HCT116 (cell line): ENCODE measurements at regions not wholly inside any gene's neighbourhood (a gene's known extent, or its start where the extent isn't known, plus 50 kb on each side); places are given as distances from the start of the nearest gene placed in this dataset.

Experiments used
- ATAC-seq: fragments of 200-7000 bp; cut with Tn5 transposase; 2 replicates; pipeline ENCODE4 v1.9.1; 2020; ENCODE audit warnings: mild to moderate bottlenecking, moderate library complexity
- BruUV-seq: library from RNA; stranded (reverse); fragments of 400-500 nt; replicated peaks from 2 replicates; lab custom pipeline; 2021; lab: Mats Ljungman, UMichigan
- CTCF ChIA-PET: fragments of 300-600 bp; sonication (Branson Sonifier 250); formaldehyde crosslinking; loops from one replicate; lab custom pipeline; 2021; ENCODE audit warnings: antibody characterized with exemption; lab: Charles Lee
- POLR2A ChIA-PET: fragments of 300-600, 350-600 bp; sonication (Branson Sonifier 250); formaldehyde crosslinking; loops from one replicate; lab custom pipeline; 2021; ENCODE audit warnings: antibody characterized with exemption; lab: Charles Lee
- RAD21 ChIA-PET, 2 experiments: fragments of 300-600 bp; sonication (Branson Sonifier 250); formaldehyde crosslinking; loops; one replicate each; lab custom pipeline; 2023; ENCODE audit warnings: low total read pairs in 2 of 2; ENCODE audit not compliant: uncharacterized antibody in 2 of 2, unreplicated experiment in 2 of 2, low non-redundant PET in 1 of 2; lab: Charles Lee
- DNase-seq: peaks from one replicate; pipeline ENCODE4 v3.0.0-alpha.2; 2010; ENCODE audit warnings: low read depth, low spot score
- H2AFZ ChIP-seq: fragments of 200-600 bp; shearing (Covaris generic), sonication (generic); 2 replicates; pipeline ENCODE4 v1.6.1; 2017; ENCODE audit warnings: low read depth, mixed run types, mixed read lengths, antibody characterized with exemption, low read length; ENCODE audit not compliant: poor library complexity, severe bottlenecking
- H3K27ac ChIP-seq: 2 replicates; pipeline ENCODE4 v1.5.1; 2012; ENCODE audit warnings: low read depth, low read length
- H3K27me3 ChIP-seq: fragments of 200-600 bp; sonication (generic); 2 replicates; pipeline ENCODE4 v1.6.1; 2016; ENCODE audit warnings: mixed run types, low read length, mixed read lengths; ENCODE audit not compliant: insufficient read depth
- H3K36me3 ChIP-seq, 2 experiments: fragments of 200-500 bp in 1 of 2; fragments of 200-600 bp in 1 of 2; sonication (Bioruptor generic) in 1 of 2; sonication (generic) in 1 of 2; 2 replicates each; pipeline versions ENCODE4 v1.5.1 to v1.6.1; 2014 to 2016; ENCODE audit warnings: low read length in 2 of 2, inconsistent platforms in 1 of 2, mixed read lengths in 1 of 2, mixed run types in 1 of 2; ENCODE audit not compliant: insufficient read depth in 2 of 2, control insufficient read depth in 1 of 2
- H3K4me1 ChIP-seq, 2 experiments: fragments of 200-600 bp in 1 of 2; sonication (generic) in 1 of 2; 2 replicates each; pipeline versions ENCODE4 v1.5.1 to v1.6.1; 2012 to 2017; ENCODE audit warnings: low read length in 2 of 2, inconsistent platforms in 1 of 2, mild to moderate bottlenecking in 1 of 2, mixed read lengths in 1 of 2, mixed run types in 1 of 2, moderate library complexity in 1 of 2; ENCODE audit not compliant: insufficient read depth in 2 of 2, control insufficient read depth in 1 of 2
- H3K4me2 ChIP-seq: fragments of 200-600 bp; sonication (generic); 2 replicates; pipeline ENCODE4 v1.6.1; 2017; ENCODE audit warnings: mixed run types, low read length, mixed read lengths
- H3K4me3 ChIP-seq, 2 experiments: fragments of 200-600 bp in 1 of 2; sonication (generic) in 1 of 2; replicated peaks in 1 of 2; 2 replicates each; pipeline ENCODE4 v1.5.1; 2011 to 2016; ENCODE audit warnings: low read length in 2 of 2, control low read depth in 1 of 2, low read depth in 1 of 2, mild to moderate bottlenecking in 1 of 2, mixed read lengths in 1 of 2, mixed run types in 1 of 2
- H3K79me2 ChIP-seq: fragments of 200-600 bp; sonication (generic); 2 replicates; pipeline ENCODE4 v1.6.1; 2017; ENCODE audit warnings: mild to moderate bottlenecking, mixed run types, low read length, moderate library complexity, mixed read lengths; ENCODE audit not compliant: insufficient read depth
- H3K9ac ChIP-seq: fragments of 200-600 bp; sonication (generic); 2 replicates; pipeline ENCODE4 v1.6.1; 2016; ENCODE audit warnings: low read length, mixed read lengths
- H3K9me2 ChIP-seq: fragments of 200-600 bp; sonication (generic), shearing (Covaris generic); 2 replicates; pipeline ENCODE4 v1.6.1; 2017; ENCODE audit warnings: mixed run types, mild to moderate bottlenecking, moderate library complexity; ENCODE audit not compliant: insufficient read depth
- H3K9me3 ChIP-seq, 2 experiments: fragments of 200-500 bp in 1 of 2; fragments of 200-600 bp in 1 of 2; sonication (Bioruptor generic) in 1 of 2; sonication (generic) in 1 of 2; 2 replicates each; pipeline ENCODE4 v1.6.1; 2014 to 2017; ENCODE audit warnings: low read length in 2 of 2, mixed read lengths in 2 of 2, inconsistent platforms in 1 of 2, low read depth in 1 of 2, mild to moderate bottlenecking in 1 of 2, mixed run types in 1 of 2, moderate library complexity in 1 of 2; ENCODE audit not compliant: control insufficient read depth in 1 of 2, insufficient read depth in 1 of 2
- H4K20me1 ChIP-seq: fragments of 200-600 bp; sonication (generic), shearing (Covaris generic); 2 replicates; pipeline ENCODE4 v1.6.1; 2017; ENCODE audit warnings: mixed run types, mild to moderate bottlenecking, moderate library complexity; ENCODE audit not compliant: insufficient read depth
- CBX3 ChIP-seq: IDR thresholded peaks from 2 replicates; pipeline ENCODE4 v1.6.1; 2012; ENCODE audit warnings: low read depth
- CEBPB ChIP-seq: IDR thresholded peaks from 2 replicates; pipeline ENCODE4 v1.6.1; 2012; ENCODE audit warnings: low read depth
- EGR1 ChIP-seq: IDR thresholded peaks from 2 replicates; pipeline ENCODE4 v1.6.1; 2012; ENCODE audit warnings: low read depth
- ELF1 ChIP-seq: IDR thresholded peaks from 2 replicates; pipeline ENCODE4 v1.6.1; 2012; ENCODE audit warnings: low read depth, borderline replicate concordance
- EZH2 ChIP-seq: fragments of 200-600 bp; sonication (generic); IDR thresholded peaks from 2 replicates; pipeline ENCODE4 v1.6.1; 2017; ENCODE audit warnings: antibody characterized with exemption, mixed run types
- EZH2phosphoT487 ChIP-seq: fragments of 200-600 bp; IDR thresholded peaks from 2 replicates; pipeline ENCODE4 v1.6.1; 2018; ENCODE audit warnings: antibody characterized with exemption, borderline replicate concordance
- JUND ChIP-seq: IDR thresholded peaks from 2 replicates; pipeline ENCODE4 v1.6.1; 2012
- MAX ChIP-seq: IDR thresholded peaks from 2 replicates; pipeline ENCODE4 v1.6.1; 2012
- POLR2A ChIP-seq: IDR thresholded peaks from 2 replicates; pipeline ENCODE4 v1.7.0; 2011; ENCODE audit warnings: borderline replicate concordance; ENCODE audit not compliant: insufficient read depth, insufficient read length; ENCODE audit errors: extremely low read depth
- POLR2AphosphoS5 ChIP-seq: IDR thresholded peaks from 2 replicates; pipeline ENCODE4 v1.6.1; 2011; ENCODE audit warnings: mild to moderate bottlenecking, low read depth, low read length, moderate library complexity
- RAD21 ChIP-seq: IDR thresholded peaks from 2 replicates; pipeline ENCODE4 v1.6.1; 2012; ENCODE audit warnings: low read depth, mild to moderate bottlenecking
- REST ChIP-seq: IDR thresholded peaks from 2 replicates; pipeline ENCODE4 v1.6.1; 2012; ENCODE audit warnings: low read depth
- SIN3A ChIP-seq: IDR thresholded peaks from 2 replicates; pipeline ENCODE4 v1.6.1; 2012; ENCODE audit warnings: low read depth
- TCF7L2 ChIP-seq: IDR thresholded peaks from 2 replicates; pipeline ENCODE4 v1.7.0; 2011; ENCODE audit warnings: borderline replicate concordance, inconsistent platforms; ENCODE audit not compliant: insufficient read depth, insufficient read length; ENCODE audit errors: extremely low read depth
- YY1 ChIP-seq: IDR thresholded peaks from 2 replicates; pipeline ENCODE4 v1.6.1; 2011; ENCODE audit warnings: low read length, low read depth, moderate library complexity, mild to moderate bottlenecking; ENCODE audit not compliant: insufficient replicate concordance; ENCODE audit errors: extremely low read depth
- ZBTB33 ChIP-seq: IDR thresholded peaks from 2 replicates; pipeline ENCODE4 v1.6.1; 2011; ENCODE audit warnings: mild to moderate bottlenecking, low read length, moderate library complexity; ENCODE audit not compliant: insufficient replicate concordance; ENCODE audit errors: extremely low read depth
- ZNF274 ChIP-seq: fragments of 200-500 bp; sonication (Bioruptor generic); IDR thresholded peaks from 2 replicates; pipeline ENCODE4 v1.6.1; 2014; ENCODE audit warnings: mild to moderate bottlenecking, low read depth, low read length, inconsistent platforms
- intact Hi-C: fragments of 100-400 bp; cut with micrococcal nuclease; formaldehyde crosslinking; loops from 2 replicates; pipeline ENCODE4 v1.10.0; 2022
- TF ChIP-seq, protein P1 (sequence below), 3 experiments: fragments of 200-600 bp in 1 of 3; sonication (generic) in 1 of 3; IDR thresholded peaks in 2 of 3; conservative IDR thresholded peaks in 1 of 3; 2 replicates each; pipeline ENCODE4 v1.5.1; 2012 to 2017; ENCODE audit warnings: low read depth in 2 of 3, low read length in 2 of 3, antibody characterized with exemption in 1 of 3, borderline replicate concordance in 1 of 3, control low read depth in 1 of 3, mild to moderate bottlenecking in 1 of 3, mixed read lengths in 1 of 3, mixed run types in 1 of 3, moderate library complexity in 1 of 3; ENCODE audit not compliant: insufficient read depth in 1 of 3

GRCh38 chr10:58973235-58973595 lies 203.2 kb upstream of the PHYHIPL start:
- no peak for TF ChIP-seq ZNF274
- TF ChIP-seq SIN3A = no peak
- no peak for TF ChIP-seq CEBPB
- no peak for TF ChIP-seq EGR1
- no peak for TF ChIP-seq EZH2
- TF ChIP-seq RAD21 = no peak
- no peak for TF ChIP-seq JUND
- TF ChIP-seq REST = no peak
- no peak for TF ChIP-seq POLR2A
- no peak for TF ChIP-seq CBX3
- TF ChIP-seq, protein P1, sequence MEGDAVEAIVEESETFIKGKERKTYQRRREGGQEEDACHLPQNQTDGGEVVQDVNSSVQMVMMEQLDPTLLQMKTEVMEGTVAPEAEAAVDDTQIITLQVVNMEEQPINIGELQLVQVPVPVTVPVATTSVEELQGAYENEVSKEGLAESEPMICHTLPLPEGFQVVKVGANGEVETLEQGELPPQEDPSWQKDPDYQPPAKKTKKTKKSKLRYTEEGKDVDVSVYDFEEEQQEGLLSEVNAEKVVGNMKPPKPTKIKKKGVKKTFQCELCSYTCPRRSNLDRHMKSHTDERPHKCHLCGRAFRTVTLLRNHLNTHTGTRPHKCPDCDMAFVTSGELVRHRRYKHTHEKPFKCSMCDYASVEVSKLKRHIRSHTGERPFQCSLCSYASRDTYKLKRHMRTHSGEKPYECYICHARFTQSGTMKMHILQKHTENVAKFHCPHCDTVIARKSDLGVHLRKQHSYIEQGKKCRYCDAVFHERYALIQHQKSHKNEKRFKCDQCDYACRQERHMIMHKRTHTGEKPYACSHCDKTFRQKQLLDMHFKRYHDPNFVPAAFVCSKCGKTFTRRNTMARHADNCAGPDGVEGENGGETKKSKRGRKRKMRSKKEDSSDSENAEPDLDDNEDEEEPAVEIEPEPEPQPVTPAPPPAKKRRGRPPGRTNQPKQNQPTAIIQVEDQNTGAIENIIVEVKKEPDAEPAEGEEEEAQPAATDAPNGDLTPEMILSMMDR (IDR thresholded peaks at IDR 0.05 in 2 of 3, conservative IDR thresholded peaks at IDR 0.05 in 1 of 3; ENCODE audit: borderline replicate concordance in 1 of 3, insufficient read depth in 1 of 3, low read depth in 2 of 3, low read length in 2 of 3) = no peak
- TF ChIP-seq YY1 = no peak
- TF ChIP-seq EZH2phosphoT487 = no peak
- TF ChIP-seq TCF7L2 = no peak
- TF ChIP-seq ELF1 = no peak
- TF ChIP-seq ZBTB33 = no peak
- no peak for TF ChIP-seq POLR2AphosphoS5
- no peak for TF ChIP-seq MAX
- POLR2A ChIA-PET = no interaction called here
- no peak overlapping the region for H2AFZ ChIP-seq

More at GRCh38 chr10:58973235-58973595, 203.2 kb upstream of the PHYHIPL start:
- DNase-seq (no peak), ATAC-seq (no peak)
- no peaks in the 10 kb centered on the region for H3K27me3 ChIP-seq
- no peak overlapping the region for H3K4me2 ChIP-seq
- no peaks in the 10 kb centered on the region for H3K9me3 ChIP-seq
- H3K9me2 ChIP-seq = no peaks in the 10 kb centered on the region
- ChIA-PET CTCF (no interaction called here), RAD21 (no interaction called here)
- no peaks in the 10 kb centered on the region for H3K4me1 ChIP-seq
- no peaks in the 10 kb centered on the region for H4K20me1 ChIP-seq
- H3K9ac ChIP-seq = no peak overlapping the region
- intact Hi-C loops = no loop called here
- no peaks in the 10 kb centered on the region for H3K36me3 ChIP-seq
- H3K27ac ChIP-seq = no peak overlapping the region
- no peak overlapping the region for H3K4me3 ChIP-seq
- no peaks in the 10 kb centered on the region for H3K79me2 ChIP-seq
- no TSS peak for BruUV-seq
